COLO668 (cell line): ENCODE measurements at regions not wholly inside any gene's neighbourhood (a gene's known extent, or its start where the extent isn't known, plus 50 kb on each side); places are given as distances from the start of the nearest gene placed in this dataset.
"Not testable (repeated sequence)": the region's sequence is repeated elsewhere in the genome, so short reads cannot be mapped to it uniquely, and the experiment has no call there.

Experiments used
- DNase-seq: peaks from one replicate; lab custom pipeline; 2025; ENCODE audit not compliant: unreplicated experiment; lab: John Stamatoyannopoulos, UW

GRCh38 chr3:191737742-191738141 lies 276.8 kb downstream of the PYDC2 start:
- no peak for DNase-seq

DNA sequence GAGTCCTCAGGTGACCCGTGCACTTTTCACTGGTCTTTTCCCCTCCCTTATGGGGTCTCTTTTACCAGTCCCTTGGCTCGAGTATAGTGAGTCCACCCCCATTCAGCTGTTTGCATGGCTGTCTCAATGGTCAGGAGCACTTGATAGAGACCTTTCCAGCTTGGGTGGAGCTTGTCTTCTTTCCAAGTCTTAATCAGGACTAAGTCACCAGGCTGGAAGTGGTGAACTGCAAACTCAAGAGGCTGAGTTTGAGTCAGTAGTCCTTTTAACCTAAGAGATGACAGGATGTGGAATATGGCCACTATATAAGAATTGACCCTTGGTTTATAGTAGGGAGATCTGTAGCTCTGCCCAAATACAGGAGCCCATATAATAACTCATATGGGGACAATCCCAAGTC lies 279.7 kb downstream of the PYDC2 start:
- DNase-seq: no peak

DNA sequence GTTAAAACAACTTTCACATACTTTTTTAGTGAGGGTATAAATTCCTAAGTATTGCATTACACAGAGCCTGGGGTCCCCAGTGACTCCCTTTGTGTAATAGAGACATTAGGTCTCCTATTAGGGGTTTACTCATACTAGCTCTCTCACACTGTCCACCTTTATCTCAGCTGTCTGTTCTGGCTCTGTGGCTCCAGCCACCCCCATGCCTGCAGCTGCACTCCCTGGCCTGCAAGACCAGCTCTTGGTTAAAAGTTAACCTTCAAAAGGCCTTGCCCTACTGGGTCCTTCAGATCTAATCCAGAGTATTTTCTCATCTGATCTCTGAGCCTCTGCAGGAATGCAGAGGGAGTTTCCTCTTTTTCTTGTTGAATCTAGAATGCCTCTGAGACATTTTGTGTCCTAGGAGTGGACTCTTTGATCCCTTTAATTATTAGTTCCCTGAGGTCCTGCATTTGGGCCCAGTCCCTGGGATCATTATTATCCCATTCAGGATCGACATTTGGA lies 280.9 kb downstream of the PYDC2 start:
- not testable (repeated sequence) for DNase-seq

DNA sequence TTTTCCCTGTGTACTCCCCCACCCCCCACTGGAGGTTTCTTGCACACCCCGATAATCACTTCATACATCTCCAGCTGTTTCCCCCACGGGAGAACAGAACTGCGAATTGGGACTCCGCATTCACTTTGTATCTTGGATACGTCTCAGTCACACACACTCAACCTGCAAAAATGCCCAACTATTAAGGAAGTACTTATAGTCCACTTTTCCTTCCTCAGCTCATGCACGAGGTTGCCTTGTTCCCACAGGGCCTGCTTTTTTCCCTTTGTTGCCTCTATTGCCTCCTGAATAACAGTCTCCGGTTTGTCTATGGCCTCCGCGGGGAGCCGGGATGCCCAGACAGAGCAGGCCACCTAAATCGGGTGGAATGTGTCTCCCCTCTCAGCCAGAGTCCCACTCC lies 282.3 kb downstream of the PYDC2 start:
- no peak for DNase-seq

GRCh38 chr3:191750618-191751017 lies 289.7 kb downstream of the PYDC2 start:
- no peak for DNase-seq

- DNase-seq: no peak
These were observed 292.2 kb downstream of the PYDC2 start for GRCh38 chr3:191753196-191753595.

DNA sequence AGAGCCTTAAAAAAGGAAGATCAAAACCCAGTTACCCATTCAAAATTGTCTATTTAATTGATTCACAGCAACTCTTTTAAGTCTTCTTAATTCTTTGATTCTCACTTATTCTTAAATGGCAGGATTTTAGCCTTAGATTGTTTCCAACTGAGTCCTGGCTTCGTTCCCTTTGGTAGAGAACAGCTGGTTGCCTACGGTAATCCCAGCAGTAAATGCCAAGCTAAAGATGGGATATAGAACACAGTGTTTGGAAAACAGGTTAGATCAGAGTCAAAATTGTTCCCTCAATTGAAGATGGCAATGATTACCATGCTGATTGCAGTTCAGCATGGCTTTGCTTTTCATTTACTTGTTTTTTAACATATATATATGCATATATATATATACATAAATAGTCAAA lies 300.9 kb downstream of the PYDC2 start:
- DNase-seq: no peak

- DNase-seq: no peak
These were observed 301.5 kb downstream of the PYDC2 start for GRCh38 chr3:191762323-191762960.

- DNase-seq: no peak
These were observed 307.5 kb downstream of the PYDC2 start for GRCh38 chr3:191768421-191768820.

DNA sequence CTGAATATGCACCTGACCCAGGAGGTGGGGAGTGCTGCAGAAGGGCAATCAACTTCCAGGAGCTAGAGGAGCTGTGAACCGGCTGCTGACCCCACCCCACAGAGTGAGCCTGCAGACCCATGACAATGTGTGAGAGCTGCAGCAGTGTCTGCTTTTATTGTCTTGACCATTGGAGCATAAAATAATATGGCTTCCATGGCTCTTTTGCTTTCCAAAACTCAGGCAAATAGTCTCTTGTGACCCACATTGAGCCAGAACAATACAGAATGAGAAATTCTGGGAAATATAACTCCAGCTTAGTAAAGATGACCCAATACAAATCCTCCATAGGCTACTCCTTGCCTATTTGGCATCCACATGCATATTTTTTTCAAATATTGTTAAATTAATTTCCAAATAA lies 309.6 kb downstream of the PYDC2 start:
- DNase-seq: no peak

DNA sequence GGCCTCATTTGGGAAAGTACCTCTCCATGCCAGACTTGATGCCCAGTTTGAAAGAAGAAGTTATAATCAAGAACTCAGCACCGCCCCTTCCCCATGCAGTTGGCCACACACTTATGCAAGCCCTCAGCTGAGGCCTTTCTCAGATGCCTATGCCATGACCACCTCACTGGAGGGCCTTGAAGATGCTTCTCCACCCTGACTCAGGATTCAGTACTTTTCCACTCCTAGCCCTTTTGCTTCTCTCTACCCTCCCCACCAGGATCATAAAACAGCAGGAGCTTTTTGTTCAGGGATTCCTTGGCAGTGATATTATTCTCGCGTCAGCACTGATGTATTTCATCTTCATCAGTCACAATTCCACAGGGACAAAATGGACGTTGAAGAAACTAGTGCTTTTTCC lies 313.5 kb downstream of the PYDC2 start:
- no peak for DNase-seq

DNA sequence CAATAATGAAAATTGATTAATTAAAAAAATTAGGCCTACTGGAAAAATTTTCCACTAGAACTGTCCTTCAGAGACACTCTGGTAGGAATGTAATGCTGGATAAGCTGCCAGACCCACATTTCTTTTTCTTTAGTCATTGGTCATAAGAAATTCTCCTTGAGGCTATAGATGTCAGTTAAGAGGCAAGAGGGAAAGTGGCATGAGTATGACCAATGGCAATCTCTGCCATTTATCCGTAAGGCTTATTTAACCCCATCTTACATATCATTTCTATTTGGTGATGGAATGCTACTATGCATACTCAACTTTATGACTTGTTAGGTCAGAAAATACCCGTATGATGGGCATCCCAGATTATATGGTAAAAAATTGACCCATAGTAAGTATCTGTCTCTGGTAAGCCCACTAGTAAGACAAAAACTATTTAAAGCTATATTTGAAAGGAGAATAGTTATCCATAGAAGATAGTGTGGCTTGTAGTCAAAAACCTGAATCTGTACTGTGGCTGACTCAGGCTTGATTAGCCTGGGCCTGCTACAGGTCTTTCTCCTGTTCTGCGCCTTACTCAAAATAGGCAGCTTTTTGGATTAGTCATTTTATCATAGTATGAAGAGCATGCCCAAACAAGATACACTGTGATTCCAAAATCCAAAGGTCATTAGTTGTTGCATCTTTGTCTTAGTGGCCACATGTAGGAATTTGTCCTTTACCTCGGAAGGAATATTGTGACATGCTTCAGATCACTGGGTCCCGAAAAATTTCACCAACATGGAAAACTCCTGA lies 314.7 kb downstream of the PYDC2 start:
- DNase-seq: no peak

- DNase-seq: no peak
These were observed 320.1 kb downstream of the PYDC2 start for GRCh38 chr3:191781044-191781443.

DNA sequence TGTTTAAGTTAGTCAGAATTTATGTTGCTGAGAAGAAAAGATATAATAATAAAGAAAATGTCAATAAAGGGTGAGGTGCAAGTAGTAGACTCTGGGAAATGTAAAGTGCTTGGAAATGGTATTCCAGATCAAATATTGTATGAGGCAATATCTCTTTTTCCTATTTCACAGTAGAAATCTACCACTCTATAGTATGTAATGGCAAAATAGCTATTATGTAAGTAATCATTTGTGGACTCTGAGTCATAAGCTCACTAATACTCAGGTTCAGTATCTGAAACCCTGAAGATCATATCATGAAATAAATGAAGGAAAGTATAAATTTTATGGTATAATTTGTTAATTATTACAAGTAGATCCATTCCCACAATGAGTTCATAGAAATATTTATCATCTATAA lies 322.1 kb downstream of the PYDC2 start:
- DNase-seq: no peak

DNA sequence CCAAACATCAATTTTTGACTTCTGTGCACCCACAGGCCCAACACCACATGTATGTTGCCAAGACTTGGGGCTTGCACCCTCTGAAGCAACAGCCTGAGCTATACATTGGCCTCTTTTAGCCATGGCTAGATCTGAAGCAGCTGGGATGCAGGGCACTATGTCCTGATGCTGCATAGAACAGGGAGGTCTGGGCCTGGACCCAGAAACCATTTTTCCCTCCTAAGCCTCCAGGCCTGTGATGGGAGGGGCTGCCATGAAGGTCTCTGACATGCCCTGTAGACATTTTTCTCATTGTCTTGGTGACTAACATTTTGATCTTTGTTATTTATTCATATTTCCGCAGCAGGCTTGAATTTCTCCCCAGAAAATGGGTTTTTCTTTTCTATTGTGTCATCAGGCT lies 330.0 kb downstream of the PYDC2 start:
- no peak for DNase-seq

DNA sequence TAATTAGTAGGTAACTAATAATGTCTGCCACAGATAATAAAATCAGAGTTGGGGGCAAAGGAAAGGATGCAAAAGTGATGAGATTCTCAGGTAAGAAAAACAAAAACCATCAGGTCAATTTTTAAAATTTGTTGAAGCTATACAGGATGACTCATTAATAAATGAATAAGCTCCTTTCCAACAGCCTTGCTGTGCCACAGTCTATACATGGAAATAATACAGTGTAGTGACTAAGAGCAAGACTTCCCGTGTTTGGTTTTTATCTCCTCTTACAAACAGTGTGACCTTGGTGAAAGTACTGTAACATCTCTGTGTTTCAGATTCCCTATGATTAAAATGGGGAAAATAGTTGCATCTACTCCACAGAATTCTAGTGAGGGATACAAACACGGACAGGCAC lies 331.6 kb downstream of the PYDC2 start:
- no peak for DNase-seq

DNA sequence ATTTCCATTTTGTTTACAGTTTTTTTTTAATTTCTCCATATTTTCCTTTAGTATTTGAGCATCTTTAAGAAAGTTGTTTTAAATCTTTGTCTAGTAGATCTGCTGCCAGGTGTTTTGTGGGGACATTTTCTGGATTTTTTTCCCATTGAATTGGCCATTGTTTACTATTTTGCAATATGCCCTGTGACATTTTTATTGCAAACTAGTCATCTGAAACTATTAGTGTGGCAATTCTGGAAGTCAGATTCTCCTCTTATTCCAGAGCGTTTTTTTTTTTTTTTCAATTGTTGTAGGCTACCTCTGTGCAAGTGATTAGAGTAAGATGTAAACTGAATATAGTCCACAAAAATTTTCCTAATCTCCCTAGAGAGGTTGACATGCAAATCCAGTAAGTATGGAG lies 334.2 kb downstream of the PYDC2 start:
- DNase-seq: no peak

- no peak for DNase-seq
These were observed 336.3 kb downstream of the PYDC2 start for GRCh38 chr3:191797271-191797670.

- no peak for DNase-seq
These were observed 341.7 kb downstream of the PYDC2 start for GRCh38 chr3:191802671-191803070.

DNA sequence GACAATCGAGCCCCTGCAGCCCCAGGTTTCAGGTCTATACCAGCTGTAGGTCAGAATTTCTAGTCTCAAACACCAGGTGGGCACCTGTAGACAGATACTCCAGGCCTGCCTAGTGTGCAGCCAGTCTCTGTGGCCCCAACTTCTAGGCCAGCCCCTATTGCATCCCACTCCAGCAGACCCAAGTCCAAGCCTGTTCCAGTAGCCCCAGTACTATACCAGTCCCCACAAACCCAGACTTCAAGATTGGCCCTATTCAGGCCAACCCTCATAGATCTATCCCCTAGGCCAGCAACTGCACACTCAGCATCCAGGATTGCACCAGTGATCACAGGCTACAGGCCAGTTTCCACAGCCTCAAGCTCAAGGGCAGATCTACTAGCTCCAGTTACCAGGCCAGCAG lies 344.0 kb downstream of the PYDC2 start:
- DNase-seq: no peak

GRCh38 chr3:191808073-191808472 lies 347.1 kb downstream of the PYDC2 start:
- DNase-seq: no peak

DNA sequence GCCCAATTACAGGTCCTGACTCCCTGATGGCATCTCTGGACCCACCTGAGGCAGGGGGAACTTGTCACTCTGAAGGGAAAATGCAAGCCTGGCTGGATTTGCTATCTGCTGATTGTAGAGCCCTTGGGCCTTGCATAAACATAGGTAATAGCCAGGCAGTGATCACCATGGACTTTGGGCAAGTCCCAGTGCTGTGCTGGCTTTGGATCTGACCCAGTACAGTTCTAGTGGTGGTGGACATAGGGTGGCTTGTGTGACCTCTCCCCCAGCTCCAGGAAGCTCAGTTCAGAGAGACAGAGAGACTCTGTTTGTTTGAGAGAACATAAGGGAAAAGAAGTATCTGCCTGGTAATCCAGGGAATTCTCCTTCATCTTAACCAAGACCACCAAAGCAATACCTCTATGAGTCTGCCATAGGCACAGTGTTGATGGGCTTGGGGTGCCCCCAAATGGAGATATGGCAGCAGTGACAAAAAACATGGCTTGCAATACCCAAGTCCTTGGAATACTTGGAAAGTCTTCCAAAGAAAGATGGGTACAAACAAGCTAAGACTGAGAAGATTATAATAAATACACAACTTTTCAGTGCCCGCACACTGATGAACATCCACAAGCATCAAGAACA lies 348.5 kb downstream of the PYDC2 start:
- DNase-seq: no peak
